ENCODE measurements at regions not wholly inside any gene's neighbourhood (a gene's known extent, or its start where the extent isn't known, plus 50 kb on each side); places are given as distances from the start of the nearest gene placed in this dataset.
A peak's percentile ranks its signal among the peaks of the same experiment; 100 is the strongest.

DNA sequence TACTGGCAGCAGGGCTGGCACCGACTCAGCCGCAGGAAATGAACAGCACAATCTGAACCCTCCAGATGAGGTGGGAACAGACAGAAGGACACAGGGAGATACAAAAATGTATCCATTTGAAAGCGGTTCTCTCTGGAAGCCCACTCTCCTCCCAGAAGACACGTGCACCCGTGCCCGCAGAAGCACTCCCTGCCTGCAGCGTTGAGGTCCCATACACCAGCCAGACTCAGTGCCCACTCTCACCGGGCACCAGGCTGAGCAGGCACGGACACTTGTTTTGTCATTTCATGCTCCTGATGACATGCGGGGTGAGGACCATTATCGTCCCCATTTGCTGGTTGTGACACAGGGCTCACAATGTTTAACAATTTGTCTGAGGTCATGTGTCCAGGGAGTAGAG, 297.4 kb upstream of the TLE3 start:
- H4K91ac ChIP-seq (ENCODE audit: insufficient read depth, low read depth, low read length), result no peak overlapping the region
- H3K4ac ChIP-seq (ENCODE audit: low read depth, low read length), result no peak overlapping the region
- DNase-seq (no peak), ATAC-seq (ENCODE audit: low read depth) (no peak)
- H3K56ac ChIP-seq (ENCODE audit: extremely low read depth, insufficient read depth, low read length), result no peak overlapping the region
- in situ Hi-C loops (cut with MboI; ENCODE audit: low sequenced_read_pairs) (no loop called here), dilution Hi-C loops (cut with HindIII; ENCODE audit: low sequenced_read_pairs, unreplicated experiment) (no loop called here), intact Hi-C loops (cut with micrococcal nuclease) (no loop called here)
- no TSS peak for BruUV-seq (replicated peaks)
- H3K9me1 ChIP-seq (ENCODE audit: insufficient read depth, low read length), result no peaks in the 10 kb centered on the region
- no peak overlapping the region for H2BK15ac ChIP-seq (ENCODE audit: low read depth, low read length)
- H3K4me3 ChIP-seq (ENCODE audit: insufficient read depth, low read depth, low read length), result no peak overlapping the region
- no peaks in the 10 kb centered on the region for H3K9me3 ChIP-seq (ENCODE audit: control insufficient read depth, insufficient read depth, low read length)
- no peaks in the 10 kb centered on the region for H4K20me1 ChIP-seq (ENCODE audit: insufficient read depth, low read length)
- no peak for TF ChIP-seq ELK1 (IDR thresholded peaks at IDR 0.05; ENCODE audit: borderline replicate concordance, low read depth, low read length)
- no peak for TF ChIP-seq BHLHE40 (IDR thresholded peaks at IDR 0.05; ENCODE audit: low read depth, low read length)
- no peak for TF ChIP-seq RFX5 (IDR thresholded peaks at IDR 0.05; ENCODE audit: low read depth, low read length)
- no peak for TF ChIP-seq CHD1 (IDR thresholded peaks at IDR 0.05; ENCODE audit: low read depth, low read length)
- TF ChIP-seq MAZ (IDR thresholded peaks at IDR 0.05; ENCODE audit: borderline replicate concordance, low read depth, low read length), result no peak
- no peak for TF ChIP-seq POLR2A (IDR thresholded peaks at IDR 0.05; ENCODE audit: low read depth, low read length)
- TF ChIP-seq, protein P1, sequence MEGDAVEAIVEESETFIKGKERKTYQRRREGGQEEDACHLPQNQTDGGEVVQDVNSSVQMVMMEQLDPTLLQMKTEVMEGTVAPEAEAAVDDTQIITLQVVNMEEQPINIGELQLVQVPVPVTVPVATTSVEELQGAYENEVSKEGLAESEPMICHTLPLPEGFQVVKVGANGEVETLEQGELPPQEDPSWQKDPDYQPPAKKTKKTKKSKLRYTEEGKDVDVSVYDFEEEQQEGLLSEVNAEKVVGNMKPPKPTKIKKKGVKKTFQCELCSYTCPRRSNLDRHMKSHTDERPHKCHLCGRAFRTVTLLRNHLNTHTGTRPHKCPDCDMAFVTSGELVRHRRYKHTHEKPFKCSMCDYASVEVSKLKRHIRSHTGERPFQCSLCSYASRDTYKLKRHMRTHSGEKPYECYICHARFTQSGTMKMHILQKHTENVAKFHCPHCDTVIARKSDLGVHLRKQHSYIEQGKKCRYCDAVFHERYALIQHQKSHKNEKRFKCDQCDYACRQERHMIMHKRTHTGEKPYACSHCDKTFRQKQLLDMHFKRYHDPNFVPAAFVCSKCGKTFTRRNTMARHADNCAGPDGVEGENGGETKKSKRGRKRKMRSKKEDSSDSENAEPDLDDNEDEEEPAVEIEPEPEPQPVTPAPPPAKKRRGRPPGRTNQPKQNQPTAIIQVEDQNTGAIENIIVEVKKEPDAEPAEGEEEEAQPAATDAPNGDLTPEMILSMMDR (conservative IDR thresholded peaks at IDR 0.05; ENCODE audit: low read depth, low read length), result no peak
- TF ChIP-seq USF2 (IDR thresholded peaks at IDR 0.05; ENCODE audit: low read depth, low read length), result no peak
- no peak for TF ChIP-seq MXI1 (IDR thresholded peaks at IDR 0.05; ENCODE audit: borderline replicate concordance, low read depth, low read length)
- TF ChIP-seq RCOR1 (IDR thresholded peaks at IDR 0.05; ENCODE audit: insufficient replicate concordance, low read length), result no peak
- TF ChIP-seq MAFK (IDR thresholded peaks at IDR 0.05; ENCODE audit: low read depth, low read length), result no peak
- no peak for TF ChIP-seq SMC3 (IDR thresholded peaks at IDR 0.05; ENCODE audit: low read depth, low read length)
- no peak for TF ChIP-seq CEBPB (IDR thresholded peaks at IDR 0.05; ENCODE audit: low read depth, low read length)
- no peak for TF ChIP-seq RAD21 (IDR thresholded peaks at IDR 0.05; ENCODE audit: low read length)
- no peak for TF ChIP-seq NFE2L2 (IDR thresholded peaks at IDR 0.05; ENCODE audit: low read depth, low read length)
- H2AFZ ChIP-seq (replicated peaks; ENCODE audit: low read length, poor library complexity), result no peak overlapping the region
- no peak overlapping the region for H2BK5ac ChIP-seq (ENCODE audit: low read depth, low read length, poor library complexity, severe bottlenecking)
- H4K5ac ChIP-seq (ENCODE audit: low read depth, low read length), result no peak overlapping the region
- H3K36me3 ChIP-seq (ENCODE audit: control insufficient read depth, insufficient read depth, low read length), result no peaks in the 10 kb centered on the region
- H2BK20ac ChIP-seq (ENCODE audit: low read depth, low read length), result no peak overlapping the region
- H3K18ac ChIP-seq (ENCODE audit: low read depth, low read length), result no peak overlapping the region
- peak overlapping the region; percentile 52 for H2AK9ac ChIP-seq (replicated peaks; ENCODE audit: low read depth, low read length, poor library complexity)
- H3K27me3 ChIP-seq (ENCODE audit: control insufficient read depth, insufficient read depth, low read length), result peaks cover 45% of the 10 kb centered on the region
- ChIA-PET POLR2A (ENCODE audit: unreplicated experiment) (no interaction called here), CTCF (no interaction called here)
- no peak overlapping the region for H3K9ac ChIP-seq (ENCODE audit: low read depth, low read length)
- no peak overlapping the region for H3K27ac ChIP-seq (ENCODE audit: insufficient read depth, low read length)
- H3K79me1 ChIP-seq (ENCODE audit: low read depth in 1 of 2, low read length in 2 of 2), result no peaks in the 10 kb centered on the region
- no peak overlapping the region for H2AK5ac ChIP-seq (ENCODE audit: low read depth, low read length)
- no peak overlapping the region for H3K14ac ChIP-seq (replicated peaks; ENCODE audit: low read depth, low read length)
- H2BK120ac ChIP-seq (ENCODE audit: low read depth, low read length), result no peak overlapping the region
- H3K23ac ChIP-seq (ENCODE audit: low read depth, low read length), result no peak overlapping the region
- no peak overlapping the region for H3K4me2 ChIP-seq (ENCODE audit: low read depth, low read length)
- H3K4me1 ChIP-seq (ENCODE audit: control insufficient read depth, insufficient read depth, low read length), result no peaks in the 10 kb centered on the region
- WGBS, 2 experiments (ENCODE audit: extremely low coverage in 2 of 2, insufficient read length in 1 of 2), result 86% methylated on average over 7 of the region's 11 CpGs; no CpG with 5 or more reads in 1 of the 2 experiments
- H4K8ac ChIP-seq (ENCODE audit: low read depth in 2 of 2, low read length in 2 of 2), result no peak overlapping the region
